ENCODE measurements at regions not wholly inside any gene's neighbourhood (a gene's known extent, or its start where the extent isn't known, plus 50 kb on each side); places are given as distances from the start of the nearest gene placed in this dataset.

- no peak for TF ChIP-seq CTCF (IDR thresholded peaks at IDR 0.05)
- TF ChIP-seq EP300 (IDR thresholded peaks at IDR 0.05): no peak
- TF ChIP-seq POLR2A (IDR thresholded peaks at IDR 0.05): no peak
These were observed 893.7 kb downstream of the TYW1 start for GRCh38 chr7:67890316-67890715.
